CD14-positive monocyte (primary cell): ENCODE measurements at regions not wholly inside any gene's neighbourhood (a gene's known extent, or its start where the extent isn't known, plus 50 kb on each side); places are given as distances from the start of the nearest gene placed in this dataset.

Experiments
- DNase-seq, 3 donors: peaks; one replicate each; pipeline ENCODE4 v3.0.0-alpha.2; 2011 to 2022
- H2AFZ ChIP-seq: 2 replicates; pipeline ENCODE4 v1.6.0; 2012; ENCODE audit warnings: mild to moderate bottlenecking, low read depth, low read length, inconsistent platforms; ENCODE audit not compliant: insufficient read depth, poor library complexity, severe bottlenecking
- H3K27ac ChIP-seq, 2 donors: 1 replicate in 1 of 2; 2 replicates in 1 of 2; pipeline ENCODE4 v1.5.1; 2012 to 2013; ENCODE audit warnings: low read length in 2 of 2, control low read depth in 1 of 2, inconsistent platforms in 1 of 2, low read depth in 1 of 2, mild to moderate bottlenecking in 1 of 2
- H3K27me3 ChIP-seq, 2 donors: one replicate each; pipeline versions ENCODE4 v1.6.0 to v1.6.1; 2011 to 2013; ENCODE audit warnings: low read length in 2 of 2; ENCODE audit not compliant: control insufficient read depth in 2 of 2, insufficient read depth in 2 of 2
- H3K36me3 ChIP-seq, 2 donors: replicated peaks in 1 of 2; 1 replicate in 1 of 2; 2 replicates in 1 of 2; pipeline versions ENCODE4 v1.5.1 to v1.6.1; 2012 to 2013; ENCODE audit warnings: low read length in 2 of 2, control low read depth in 1 of 2, inconsistent platforms in 1 of 2, mild to moderate bottlenecking in 1 of 2; ENCODE audit not compliant: insufficient read depth in 2 of 2, control insufficient read depth in 1 of 2
- H3K4me1 ChIP-seq, 2 donors: 1 replicate in 1 of 2; 2 replicates in 1 of 2; pipeline versions ENCODE4 v1.5.1 to v1.6.1; 2012 to 2013; ENCODE audit warnings: low read length in 2 of 2, control low read depth in 1 of 2, inconsistent platforms in 1 of 2, mild to moderate bottlenecking in 1 of 2, moderate library complexity in 1 of 2; ENCODE audit not compliant: insufficient read depth in 2 of 2, control insufficient read depth in 1 of 2
- H3K4me2 ChIP-seq: replicated peaks from 2 replicates; pipeline ENCODE3; 2012; ENCODE audit warnings: low read length, moderate library complexity, mild to moderate bottlenecking; ENCODE audit not compliant: poor library complexity, severe bottlenecking; ENCODE audit errors: extremely low read depth
- H3K4me3 ChIP-seq, 3 experiments: fragments of 200-600 bp in 1 of 3; sonication (generic) in 1 of 3; replicated peaks in 1 of 3; 1 replicate in 2 of 3; 2 replicates in 1 of 3; pipeline ENCODE4 v1.5.1; 2011 to 2013; ENCODE audit warnings: low read length in 3 of 3, mild to moderate bottlenecking in 3 of 3, control low read depth in 2 of 3, low read depth in 2 of 3, inconsistent platforms in 1 of 3, moderate library complexity in 1 of 3
- H3K79me2 ChIP-seq: 2 replicates; pipeline ENCODE4 v1.6.0; 2012; ENCODE audit warnings: mild to moderate bottlenecking, control low read depth, inconsistent platforms, low read length, moderate library complexity; ENCODE audit not compliant: insufficient read depth
- H3K9ac ChIP-seq: 2 replicates; pipeline ENCODE4 v1.6.0; 2017; ENCODE audit warnings: low read length, mild to moderate bottlenecking; ENCODE audit not compliant: insufficient read depth, poor library complexity, severe bottlenecking
- H3K9me3 ChIP-seq, 2 donors: replicated peaks in 1 of 2; 1 replicate in 1 of 2; 2 replicates in 1 of 2; pipeline versions ENCODE4 v1.5.1 to v1.6.1; 2012 to 2013; ENCODE audit warnings: low read length in 2 of 2, control low read depth in 1 of 2; ENCODE audit not compliant: control insufficient read depth in 1 of 2, insufficient read depth in 1 of 2
- H4K20me1 ChIP-seq: 2 replicates; pipeline ENCODE4 v1.6.0; 2012; ENCODE audit warnings: mild to moderate bottlenecking, low read length, control low read depth, moderate library complexity; ENCODE audit not compliant: insufficient read depth
- H3K27ac Mint-ChIP-seq, 7 donors: one replicate each; pipeline ENCODE4 v1.8.0; 2020; ENCODE audit warnings: mild to moderate bottlenecking in 7 of 7, mixed read lengths in 7 of 7, moderate library complexity in 6 of 7, inconsistent platforms in 2 of 7
- H3K27me3 Mint-ChIP-seq, 3 donors: one replicate each; pipeline ENCODE4 v1.8.0; 2021 to 2022; ENCODE audit warnings: low read depth in 3 of 3, mild to moderate bottlenecking in 3 of 3, mixed read lengths in 3 of 3, moderate library complexity in 3 of 3, inconsistent platforms in 1 of 3
- H3K36me3 Mint-ChIP-seq, 2 donors: one replicate each; pipeline ENCODE4 v1.8.0; 2020; ENCODE audit warnings: mixed read lengths in 2 of 2, inconsistent platforms in 1 of 2, mild to moderate bottlenecking in 1 of 2
- H3K4me1 Mint-ChIP-seq: one replicate; pipeline ENCODE4 v1.8.0; 2020; ENCODE audit warnings: mild to moderate bottlenecking, mixed read lengths
- H3K4me3 Mint-ChIP-seq, 2 donors: one replicate each; pipeline ENCODE4 v1.8.0; 2020; ENCODE audit warnings: mild to moderate bottlenecking in 2 of 2, mixed read lengths in 2 of 2, moderate library complexity in 1 of 2
- H3K9me3 Mint-ChIP-seq, 7 donors: one replicate each; pipeline ENCODE4 v1.8.0; 2020 to 2022; ENCODE audit warnings: mixed read lengths in 7 of 7, mild to moderate bottlenecking in 6 of 7, moderate library complexity in 6 of 7, inconsistent platforms in 2 of 7
- WGBS: methylation state at CpG from one replicate; pipeline ENCODE4 v1.1.5; 2013; ENCODE audit warnings: missing lambda C conversion rate; ENCODE audit not compliant: insufficient coverage; 5-methylcytosine and 5-hydroxymethylcytosine counted together
- intact Hi-C, 2 donors: fragments of 100-400 bp; cut with micrococcal nuclease; formaldehyde crosslinking; loops; one replicate each; pipeline versions ENCODE4 v1.15.0 to v1.15.1; 2023
- TF ChIP-seq, protein P1 (sequence below): fragments of 200-600 bp; IDR thresholded peaks from one replicate; pipeline ENCODE4 v1.8.0; 2022; ENCODE audit warnings: antibody characterized with exemption, mild to moderate bottlenecking

DNA sequence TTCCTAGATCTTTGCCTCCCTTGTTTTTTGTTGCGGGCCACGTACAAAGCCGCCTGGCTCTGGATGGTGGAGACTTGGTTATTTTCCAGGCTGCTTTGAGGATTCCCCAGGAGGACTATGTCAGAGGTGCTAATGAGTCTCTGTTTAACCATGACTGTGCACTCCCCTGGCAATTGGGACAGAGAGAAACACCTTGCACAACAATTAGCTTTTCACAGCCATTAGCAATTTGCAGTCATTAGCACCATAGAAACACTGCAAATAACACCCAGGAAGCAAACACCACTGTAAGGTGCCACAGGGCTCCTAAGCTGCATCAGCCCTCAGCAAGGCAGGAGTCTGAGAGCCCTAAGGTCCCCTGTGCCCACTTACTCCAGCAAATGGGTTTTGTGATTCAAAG, 201.0 kb upstream of the VLDLR start:
- Histone ChIP-seq H3K4me1 (no peaks in the 10 kb centered on the region), H2AFZ (no peak overlapping the region), H3K9me3 (no peaks in the 10 kb centered on the region), H4K20me1 (no peaks in the 10 kb centered on the region), H3K36me3 (no peaks in the 10 kb centered on the region), H3K9ac (no peak overlapping the region), H3K27ac (no peak overlapping the region), H3K27me3 (no peaks in the 10 kb centered on the region), H3K4me3 (no peak overlapping the region), H3K79me2 (no peaks in the 10 kb centered on the region), H3K4me2 (no peak overlapping the region)
- no peak for DNase-seq
- no peaks in the 10 kb centered on the region for H3K36me3 Mint-ChIP-seq
- no peak overlapping the region for H3K27ac Mint-ChIP-seq
- no peaks in the 10 kb centered on the region for H3K4me1 Mint-ChIP-seq
- whole genome bisulfite sequencing = no CpG with 5 or more reads among the region's 3 CpGs
- TF ChIP-seq, protein P1, sequence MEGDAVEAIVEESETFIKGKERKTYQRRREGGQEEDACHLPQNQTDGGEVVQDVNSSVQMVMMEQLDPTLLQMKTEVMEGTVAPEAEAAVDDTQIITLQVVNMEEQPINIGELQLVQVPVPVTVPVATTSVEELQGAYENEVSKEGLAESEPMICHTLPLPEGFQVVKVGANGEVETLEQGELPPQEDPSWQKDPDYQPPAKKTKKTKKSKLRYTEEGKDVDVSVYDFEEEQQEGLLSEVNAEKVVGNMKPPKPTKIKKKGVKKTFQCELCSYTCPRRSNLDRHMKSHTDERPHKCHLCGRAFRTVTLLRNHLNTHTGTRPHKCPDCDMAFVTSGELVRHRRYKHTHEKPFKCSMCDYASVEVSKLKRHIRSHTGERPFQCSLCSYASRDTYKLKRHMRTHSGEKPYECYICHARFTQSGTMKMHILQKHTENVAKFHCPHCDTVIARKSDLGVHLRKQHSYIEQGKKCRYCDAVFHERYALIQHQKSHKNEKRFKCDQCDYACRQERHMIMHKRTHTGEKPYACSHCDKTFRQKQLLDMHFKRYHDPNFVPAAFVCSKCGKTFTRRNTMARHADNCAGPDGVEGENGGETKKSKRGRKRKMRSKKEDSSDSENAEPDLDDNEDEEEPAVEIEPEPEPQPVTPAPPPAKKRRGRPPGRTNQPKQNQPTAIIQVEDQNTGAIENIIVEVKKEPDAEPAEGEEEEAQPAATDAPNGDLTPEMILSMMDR = no peak
- peaks cover 0 to 3% (median 1%) of the 10 kb centered on the region in 7 donors for H3K9me3 Mint-ChIP-seq
- intact Hi-C loops = no loop called here
- H3K4me3 Mint-ChIP-seq = no peak overlapping the region
- H3K27me3 Mint-ChIP-seq = peaks cover 0 to 4% (median 2%) of the 10 kb centered on the region in 3 donors

DNA sequence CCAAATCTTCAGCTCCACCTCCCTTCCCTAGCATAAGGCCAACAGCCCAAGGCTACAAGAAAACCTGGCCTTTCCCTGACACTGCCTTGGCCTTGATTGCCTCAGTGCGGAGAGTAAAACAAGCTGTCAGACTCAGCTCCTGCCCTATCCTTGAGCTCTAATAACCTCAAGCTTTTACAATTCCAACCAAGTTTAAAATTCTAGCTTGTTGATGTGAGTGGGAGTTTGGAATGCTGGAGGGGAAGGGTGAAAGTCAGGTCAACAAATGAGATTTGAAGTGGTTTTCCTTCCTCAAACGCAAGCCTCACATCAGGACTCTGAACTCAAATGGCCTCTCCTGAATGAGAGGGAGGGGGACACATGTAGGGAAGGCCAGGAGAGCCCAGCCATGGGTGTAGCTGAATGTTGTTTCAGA, 197.0 kb upstream of the VLDLR start:
- H3K27me3 ChIP-seq = no peaks in the 10 kb centered on the region
- Mint-ChIP-seq H3K27me3 (peaks cover 0 to 6% (median 2%) of the 10 kb centered on the region in 3 donors), H3K9me3 (peaks cover 0 to 7% (median 1%) of the 10 kb centered on the region in 7 donors), H3K4me3 (no peak overlapping the region), H3K27ac (no peak overlapping the region), H3K36me3 (no peaks in the 10 kb centered on the region), H3K4me1 (no peaks in the 10 kb centered on the region)
- no peak overlapping the region for H3K4me3 ChIP-seq
- H2AFZ ChIP-seq = no peak overlapping the region
- intact Hi-C loops = no loop called here
- no peak overlapping the region for H3K4me2 ChIP-seq
- DNase-seq = no peak
- H3K79me2 ChIP-seq = no peaks in the 10 kb centered on the region
- H3K9ac ChIP-seq = no peak overlapping the region
- no peak overlapping the region for H3K27ac ChIP-seq
- no peaks in the 10 kb centered on the region for H3K9me3 ChIP-seq
- H3K4me1 ChIP-seq = no peaks in the 10 kb centered on the region
- H4K20me1 ChIP-seq = no peaks in the 10 kb centered on the region
- 100% methylated on average over 1 of the region's 2 CpGs for WGBS
- H3K36me3 ChIP-seq = no peaks in the 10 kb centered on the region
- TF ChIP-seq, protein P1 = no peak
